Right lobe of liver (tissue), 6 donors: ENCODE measurements at regions not wholly inside any gene's neighbourhood (a gene's known extent, or its start where the extent isn't known, plus 50 kb on each side); places are given as distances from the start of the nearest gene placed in this dataset.

Source experiments
- ATAC-seq, 4 donors: fragments of 200-7000 bp; cut with Tn5 transposase; one replicate each; pipeline ENCODE4 v1.9.1; 2020; ENCODE audit warnings: mild to moderate bottlenecking in 4 of 4, moderate library complexity in 4 of 4
- DNase-seq, 3 donors: peaks; one replicate each; pipeline ENCODE4 v3.0.0-alpha.2; 2020
- H3K27ac ChIP-seq, 3 donors: fragments of 200-600 bp; one replicate each; pipeline ENCODE4 v1.8.0; 2022
- H3K27me3 ChIP-seq, 2 donors: fragments of 200-600 bp; one replicate each; pipeline ENCODE4 v1.8.0; 2022
- H3K36me3 ChIP-seq, 4 donors: fragments of 200-600 bp; sonication (generic) in 1 of 4; one replicate each; pipeline versions ENCODE4 v1.5.1 to v1.8.0; 2017 to 2022; ENCODE audit warnings: control low read depth in 1 of 4
- H3K4me1 ChIP-seq, 4 donors: fragments of 200-600 bp; sonication (generic) in 1 of 4; one replicate each; pipeline versions ENCODE4 v1.5.1 to v1.8.0; 2017 to 2022; ENCODE audit warnings: control low read depth in 1 of 4
- H3K4me3 ChIP-seq, 3 donors: fragments of 200-600 bp; one replicate each; pipeline ENCODE4 v1.8.0; 2022
- H3K9me3 ChIP-seq, 4 donors: fragments of 200-600 bp; sonication (generic) in 1 of 4; one replicate each; pipeline versions ENCODE4 v1.5.1 to v1.8.0; 2017 to 2022; ENCODE audit warnings: control low read depth in 1 of 4
- POLR2A ChIP-seq: fragments of 450-650 bp; IDR thresholded peaks from one replicate; pipeline ENCODE4 v1.6.1; 2017; ENCODE audit warnings: antibody characterized with exemption, mild to moderate bottlenecking
- WGBS: methylation state at CpG from one replicate; pipeline ENCODE4 v1.1.6; 2018; ENCODE audit warnings: low coverage, low lambda C conversion rate; ENCODE audit not compliant: insufficient coverage; ENCODE audit errors: missing lambda C conversion rate; 5-methylcytosine and 5-hydroxymethylcytosine counted together
- intact Hi-C, 2 donors: fragments of 100-400 bp; cut with DNase I; formaldehyde crosslinking; loops; one replicate each; pipeline versions ENCODE4 v1.11.2 to v1.14.1; 2022
- TF ChIP-seq, protein P1 (sequence below), 4 donors: fragments of 200-600 bp in 3 of 4; fragments of 450-650 bp in 1 of 4; IDR thresholded peaks; one replicate each; pipeline versions ENCODE4 v1.5.1 to v1.8.0; 2016 to 2022; ENCODE audit warnings: antibody characterized with exemption in 4 of 4, mild to moderate bottlenecking in 2 of 4
- donor health status: DM: no; HTN: yes; CAD: no.
- donor health status: DM: no; HTN: no; CAD: no.
- donor health status: DM: no; HTN: no; CAD: no.
- donor health status: DM: no; HTN: yes; CAD: no.
- donor health status: DM: no; HTN: yes; CAD: no.

GRCh38 chr3:40615918-40616819 is 91.4 kb downstream of the ZNF621 start:
- WGBS = 45% methylated on average over 12 of the region's 16 CpGs
- intact Hi-C loops = no loop called here
- DNase-seq (no peak), ATAC-seq (no peak)
- no peak overlapping the region for H3K4me3 ChIP-seq
- no peaks in the 10 kb centered on the region for H3K27me3 ChIP-seq
- no peaks in the 10 kb centered on the region for H3K36me3 ChIP-seq
- no peaks in the 10 kb centered on the region for H3K4me1 ChIP-seq
- H3K9me3 ChIP-seq = no peaks in the 10 kb centered on the region
- TF ChIP-seq, protein P1, sequence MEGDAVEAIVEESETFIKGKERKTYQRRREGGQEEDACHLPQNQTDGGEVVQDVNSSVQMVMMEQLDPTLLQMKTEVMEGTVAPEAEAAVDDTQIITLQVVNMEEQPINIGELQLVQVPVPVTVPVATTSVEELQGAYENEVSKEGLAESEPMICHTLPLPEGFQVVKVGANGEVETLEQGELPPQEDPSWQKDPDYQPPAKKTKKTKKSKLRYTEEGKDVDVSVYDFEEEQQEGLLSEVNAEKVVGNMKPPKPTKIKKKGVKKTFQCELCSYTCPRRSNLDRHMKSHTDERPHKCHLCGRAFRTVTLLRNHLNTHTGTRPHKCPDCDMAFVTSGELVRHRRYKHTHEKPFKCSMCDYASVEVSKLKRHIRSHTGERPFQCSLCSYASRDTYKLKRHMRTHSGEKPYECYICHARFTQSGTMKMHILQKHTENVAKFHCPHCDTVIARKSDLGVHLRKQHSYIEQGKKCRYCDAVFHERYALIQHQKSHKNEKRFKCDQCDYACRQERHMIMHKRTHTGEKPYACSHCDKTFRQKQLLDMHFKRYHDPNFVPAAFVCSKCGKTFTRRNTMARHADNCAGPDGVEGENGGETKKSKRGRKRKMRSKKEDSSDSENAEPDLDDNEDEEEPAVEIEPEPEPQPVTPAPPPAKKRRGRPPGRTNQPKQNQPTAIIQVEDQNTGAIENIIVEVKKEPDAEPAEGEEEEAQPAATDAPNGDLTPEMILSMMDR (IDR thresholded peaks at IDR 0.05) = no peak
- no peak for TF ChIP-seq POLR2A
- no peak overlapping the region for H3K27ac ChIP-seq

GRCh38 chr3:40617084-40617483 is 92.3 kb downstream of the ZNF621 start:
- intact Hi-C loops = no loop called here
- DNase-seq = no peak
- WGBS = 56% methylated on average over 2 of the region's 3 CpGs
- Histone ChIP-seq H3K4me3 (no peak overlapping the region), H3K27ac (no peak overlapping the region), H3K36me3 (no peaks in the 10 kb centered on the region), H3K4me1 (no peaks in the 10 kb centered on the region), H3K27me3 (no peaks in the 10 kb centered on the region), H3K9me3 (no peaks in the 10 kb centered on the region)
- ATAC-seq = no peak
- no peak for TF ChIP-seq POLR2A
- TF ChIP-seq, protein P1 (IDR thresholded peaks at IDR 0.05) = no peak

DNA sequence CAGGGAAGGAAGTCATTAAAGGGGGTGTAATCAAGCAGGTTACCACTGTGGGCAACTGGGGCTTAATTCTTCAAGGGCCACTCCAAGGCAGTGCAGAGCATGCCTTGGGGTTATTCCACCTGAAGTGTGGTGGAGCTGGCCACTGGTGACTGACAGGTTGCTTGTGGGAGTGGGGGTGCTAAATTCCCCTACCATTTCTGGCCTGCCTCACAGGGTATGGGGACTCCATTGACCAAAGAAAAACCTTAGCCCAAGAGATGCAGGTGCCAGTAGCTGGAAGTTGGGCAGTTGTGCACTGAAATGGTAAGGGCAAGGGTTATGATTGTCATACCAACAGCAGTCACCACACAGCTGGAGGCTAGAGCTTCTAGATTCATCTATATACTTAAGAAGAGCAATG is 93.4 kb downstream of the ZNF621 start:
- TF ChIP-seq, protein P1 (IDR thresholded peaks at IDR 0.05) = no peak
- intact Hi-C loops = no loop called here
- Histone ChIP-seq H3K4me1 (no peaks in the 10 kb centered on the region), H3K9me3 (no peaks in the 10 kb centered on the region), H3K27me3 (no peaks in the 10 kb centered on the region), H3K27ac (no peak overlapping the region), H3K36me3 (no peaks in the 10 kb centered on the region), H3K4me3 (no peak overlapping the region)
- no peak for ATAC-seq
- no peak for DNase-seq

GRCh38 chr3:40620151-40620550 is 95.4 kb downstream of the ZNF621 start:
- no peak for ATAC-seq
- Histone ChIP-seq H3K4me3 (no peak overlapping the region), H3K27me3 (no peaks in the 10 kb centered on the region), H3K4me1 (no peaks in the 10 kb centered on the region), H3K27ac (no peak overlapping the region), H3K36me3 (no peaks in the 10 kb centered on the region), H3K9me3 (no peaks in the 10 kb centered on the region)
- TF ChIP-seq, protein P1 (IDR thresholded peaks at IDR 0.05) = no peak
- TF ChIP-seq POLR2A = no peak
- WGBS = 61% methylated on average over 2 of the region's 2 CpGs
- DNase-seq = no peak
- intact Hi-C loops = no loop called here
